22Rv1 (cell line): ENCODE measurements at regions not wholly inside any gene's neighbourhood (a gene's known extent, or its start where the extent isn't known, plus 50 kb on each side); places are given as distances from the start of the nearest gene placed in this dataset.
"Not testable (repeated sequence)": the region's sequence is repeated elsewhere in the genome, so short reads cannot be mapped to it uniquely, and the experiment has no call there.

Source experiments
- ZFX ChIP-seq: fragments of 450-650 bp; IDR thresholded peaks from 2 replicates; pipeline ENCODE4 v1.6.1; 2017; ENCODE audit warnings: antibody characterized with exemption, borderline replicate concordance
- TF ChIP-seq, protein P1 (sequence below): fragments of 450-650 bp; IDR thresholded peaks from 2 replicates; pipeline ENCODE4 v1.5.1; 2017; ENCODE audit warnings: mild to moderate bottlenecking

GRCh38 chr9:38993690-38994089 is 273.8 kb upstream of the FAM240B start:
- TF ChIP-seq, protein P1, sequence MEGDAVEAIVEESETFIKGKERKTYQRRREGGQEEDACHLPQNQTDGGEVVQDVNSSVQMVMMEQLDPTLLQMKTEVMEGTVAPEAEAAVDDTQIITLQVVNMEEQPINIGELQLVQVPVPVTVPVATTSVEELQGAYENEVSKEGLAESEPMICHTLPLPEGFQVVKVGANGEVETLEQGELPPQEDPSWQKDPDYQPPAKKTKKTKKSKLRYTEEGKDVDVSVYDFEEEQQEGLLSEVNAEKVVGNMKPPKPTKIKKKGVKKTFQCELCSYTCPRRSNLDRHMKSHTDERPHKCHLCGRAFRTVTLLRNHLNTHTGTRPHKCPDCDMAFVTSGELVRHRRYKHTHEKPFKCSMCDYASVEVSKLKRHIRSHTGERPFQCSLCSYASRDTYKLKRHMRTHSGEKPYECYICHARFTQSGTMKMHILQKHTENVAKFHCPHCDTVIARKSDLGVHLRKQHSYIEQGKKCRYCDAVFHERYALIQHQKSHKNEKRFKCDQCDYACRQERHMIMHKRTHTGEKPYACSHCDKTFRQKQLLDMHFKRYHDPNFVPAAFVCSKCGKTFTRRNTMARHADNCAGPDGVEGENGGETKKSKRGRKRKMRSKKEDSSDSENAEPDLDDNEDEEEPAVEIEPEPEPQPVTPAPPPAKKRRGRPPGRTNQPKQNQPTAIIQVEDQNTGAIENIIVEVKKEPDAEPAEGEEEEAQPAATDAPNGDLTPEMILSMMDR: not testable (repeated sequence)
- not testable (repeated sequence) for TF ChIP-seq ZFX
